ENCODE measurements at regions not wholly inside any gene's neighbourhood (a gene's known extent, or its start where the extent isn't known, plus 50 kb on each side); places are given as distances from the start of the nearest gene placed in this dataset.

DNA sequence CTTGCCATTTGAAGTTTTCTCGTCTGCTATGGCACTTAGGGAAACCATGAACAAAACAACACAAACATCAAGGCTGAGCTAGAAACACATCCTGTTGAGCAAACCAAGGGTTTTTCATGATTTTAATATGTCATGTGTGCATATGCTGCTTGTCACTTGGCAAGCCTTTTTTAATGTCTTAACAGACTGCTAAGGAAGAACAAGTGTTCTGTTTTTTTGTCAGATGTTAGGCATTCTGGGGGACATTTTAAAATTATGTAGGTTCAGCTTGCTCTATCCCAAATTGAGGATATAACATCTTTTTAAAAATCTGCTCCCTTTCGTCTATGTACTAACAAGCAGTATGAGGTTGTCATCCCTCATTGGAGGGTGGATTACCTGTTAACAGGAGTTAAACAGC lies 150.3 kb downstream of the HTR1A start:
- H3K9ac ChIP-seq (ENCODE audit: low read depth, low read length) = no peak overlapping the region
- no CpG with 5 or more reads among the region's 2 CpGs for WGBS, 2 experiments (ENCODE audit: extremely low coverage in 2 of 2, insufficient read length in 1 of 2)
- no peak overlapping the region for H3K18ac ChIP-seq (ENCODE audit: low read depth, low read length)
- H4K5ac ChIP-seq (ENCODE audit: low read depth, low read length) = no peak overlapping the region
- no peaks in the 10 kb centered on the region for H3K4me1 ChIP-seq (ENCODE audit: control insufficient read depth, insufficient read depth, low read length)
- no peak overlapping the region for H2AK5ac ChIP-seq (ENCODE audit: low read depth, low read length)
- H4K91ac ChIP-seq (ENCODE audit: insufficient read depth, low read depth, low read length) = no peak overlapping the region
- H3K9me1 ChIP-seq (ENCODE audit: insufficient read depth, low read length) = no peaks in the 10 kb centered on the region
- H4K8ac ChIP-seq (ENCODE audit: low read depth in 2 of 2, low read length in 2 of 2) = no peak overlapping the region
- H3K27ac ChIP-seq (ENCODE audit: insufficient read depth, low read length) = no peak overlapping the region
- no peak overlapping the region for H3K4me2 ChIP-seq (ENCODE audit: low read depth, low read length)
- no peak overlapping the region for H2BK15ac ChIP-seq (ENCODE audit: low read depth, low read length)
- ATAC-seq (ENCODE audit: low read depth) (no peak), DNase-seq (no peak)
- no peak overlapping the region for H2AK9ac ChIP-seq (replicated peaks; ENCODE audit: low read depth, low read length, poor library complexity)
- H3K56ac ChIP-seq (ENCODE audit: extremely low read depth, insufficient read depth, low read length) = no peak overlapping the region
- dilution Hi-C loops (cut with HindIII; ENCODE audit: low sequenced_read_pairs, unreplicated experiment) = no loop called here
- H2AFZ ChIP-seq (replicated peaks; ENCODE audit: low read length, poor library complexity) = no peak overlapping the region
- peaks cover 10% of the 10 kb centered on the region for H3K9me3 ChIP-seq (ENCODE audit: control insufficient read depth, insufficient read depth, low read length)
- no peak overlapping the region for H2BK120ac ChIP-seq (ENCODE audit: low read depth, low read length)
- ChIA-PET CTCF (no interaction called here), POLR2A (ENCODE audit: unreplicated experiment) (interaction anchor here (0.6 kb wide), 1 partner anchor 51 kb away, joined by 3 read pairs; no protein-coding TSS in a partner anchor)
- no peak overlapping the region for H3K4ac ChIP-seq (ENCODE audit: low read depth, low read length)
- no peaks in the 10 kb centered on the region for H3K79me1 ChIP-seq (ENCODE audit: low read depth in 1 of 2, low read length in 2 of 2)
- H3K23ac ChIP-seq (ENCODE audit: low read depth, low read length) = no peak overlapping the region
- H3K36me3 ChIP-seq (ENCODE audit: control insufficient read depth, insufficient read depth, low read length) = no peaks in the 10 kb centered on the region
- TF ChIP-seq CEBPB (IDR thresholded peaks at IDR 0.05; ENCODE audit: low read depth, low read length) = no peak
- TF ChIP-seq MAFK (IDR thresholded peaks at IDR 0.05; ENCODE audit: low read depth, low read length) = no peak
- TF ChIP-seq RCOR1 (IDR thresholded peaks at IDR 0.05; ENCODE audit: insufficient replicate concordance, low read length) = no peak
- TF ChIP-seq MAZ (IDR thresholded peaks at IDR 0.05; ENCODE audit: borderline replicate concordance, low read depth, low read length) = no peak
- TF ChIP-seq CHD1 (IDR thresholded peaks at IDR 0.05; ENCODE audit: low read depth, low read length) = no peak
- no peak for TF ChIP-seq RFX5 (IDR thresholded peaks at IDR 0.05; ENCODE audit: low read depth, low read length)
- TF ChIP-seq MXI1 (IDR thresholded peaks at IDR 0.05; ENCODE audit: borderline replicate concordance, low read depth, low read length) = no peak
- no peak for TF ChIP-seq FOS (IDR thresholded peaks at IDR 0.05; ENCODE audit: low read depth, low read length)
- TF ChIP-seq BHLHE40 (IDR thresholded peaks at IDR 0.05; ENCODE audit: low read depth, low read length) = no peak
- no peak for TF ChIP-seq USF2 (IDR thresholded peaks at IDR 0.05; ENCODE audit: low read depth, low read length)
- no peak for TF ChIP-seq SMC3 (IDR thresholded peaks at IDR 0.05; ENCODE audit: low read depth, low read length)
- no peak for TF ChIP-seq NFE2L2 (IDR thresholded peaks at IDR 0.05; ENCODE audit: low read depth, low read length)
- TF ChIP-seq POLR2A (IDR thresholded peaks at IDR 0.05; ENCODE audit: low read depth, low read length) = no peak
- TF ChIP-seq CTCF (conservative IDR thresholded peaks at IDR 0.05; ENCODE audit: low read depth, low read length) = no peak
- TF ChIP-seq ELK1 (IDR thresholded peaks at IDR 0.05; ENCODE audit: borderline replicate concordance, low read depth, low read length) = no peak
- TF ChIP-seq RAD21 (IDR thresholded peaks at IDR 0.05; ENCODE audit: low read length) = no peak
- H2BK20ac ChIP-seq (ENCODE audit: low read depth, low read length) = no peak overlapping the region
- in situ Hi-C loops (cut with MboI; ENCODE audit: low sequenced_read_pairs) = no loop called here
- H2BK5ac ChIP-seq (ENCODE audit: low read depth, low read length, poor library complexity, severe bottlenecking) = no peak overlapping the region
- intact Hi-C loops (cut with micrococcal nuclease) = no loop called here
- no peaks in the 10 kb centered on the region for H3K27me3 ChIP-seq (ENCODE audit: control insufficient read depth, insufficient read depth, low read length)
- no peaks in the 10 kb centered on the region for H4K20me1 ChIP-seq (ENCODE audit: insufficient read depth, low read length)
- no peak overlapping the region for H3K4me3 ChIP-seq (ENCODE audit: insufficient read depth, low read depth, low read length)
- BruUV-seq (replicated peaks) = no TSS peak
- H3K14ac ChIP-seq (replicated peaks; ENCODE audit: low read depth, low read length) = no peak overlapping the region

Measured in IMR-90 (cell line).